Transverse colon (tissue), 3 donors: ENCODE measurements at regions not wholly inside any gene's neighbourhood (a gene's known extent, or its start where the extent isn't known, plus 50 kb on each side); places are given as distances from the start of the nearest gene placed in this dataset.

Source experiments
- CTCF ChIP-seq, 5 experiments: fragments of 200-600 bp in 3 of 5; fragments of 450-650 bp in 2 of 5; sonication (generic) in 3 of 5; IDR thresholded peaks; 1 replicate in 2 of 5; 2 replicates in 3 of 5; pipeline ENCODE4 v1.5.1; 2016 to 2017; ENCODE audit warnings: antibody characterized with exemption in 5 of 5, inconsistent platforms in 3 of 5, mild to moderate bottlenecking in 2 of 5, moderate library complexity in 1 of 5
- POLR2A ChIP-seq: fragments of 450-650 bp; IDR thresholded peaks from one replicate; pipeline ENCODE4 v1.6.1; 2016; ENCODE audit warnings: antibody characterized with exemption, mild to moderate bottlenecking, moderate library complexity

GRCh38 chr22:49303061-49303735, 524.5 kb downstream of the BRD1 start:
- no peak for TF ChIP-seq CTCF (IDR thresholded peaks at IDR 0.05)
- no peak for TF ChIP-seq POLR2A
